GM21576 (cell line): ENCODE measurements at regions not wholly inside any gene's neighbourhood (a gene's known extent, or its start where the extent isn't known, plus 50 kb on each side); places are given as distances from the start of the nearest gene placed in this dataset.
"Not testable (repeated sequence)": the region's sequence is repeated elsewhere in the genome, so short reads cannot be mapped to it uniquely, and the experiment has no call there.

ENCODE experiments used
- ATAC-seq: cut with Tn5 transposase; IDR thresholded peaks from one replicate; pipeline ENCODE4 v1.9.1; 2021; ENCODE audit warnings: mild to moderate bottlenecking, moderate library complexity; ENCODE audit not compliant: unreplicated experiment

DNA sequence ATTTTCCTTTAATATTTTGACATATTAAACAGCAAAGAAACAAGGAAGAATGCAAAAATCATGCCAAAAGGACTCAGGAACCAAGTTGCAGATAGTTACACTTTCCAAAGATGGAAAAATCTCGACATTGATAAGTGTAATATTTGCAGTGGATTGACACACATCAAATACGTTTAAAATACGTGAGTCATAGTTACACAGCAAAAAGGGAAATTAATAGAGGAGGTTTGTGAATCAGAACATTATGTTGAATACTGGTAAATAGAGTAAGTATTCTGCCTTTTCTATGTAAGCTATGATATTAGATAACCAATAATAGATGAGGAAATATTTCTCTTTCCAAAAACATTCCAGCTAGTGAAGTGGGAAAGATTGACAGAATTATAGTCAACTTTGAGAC is 1761.3 kb upstream of the IGFBP7 start:
- no peak for ATAC-seq

DNA sequence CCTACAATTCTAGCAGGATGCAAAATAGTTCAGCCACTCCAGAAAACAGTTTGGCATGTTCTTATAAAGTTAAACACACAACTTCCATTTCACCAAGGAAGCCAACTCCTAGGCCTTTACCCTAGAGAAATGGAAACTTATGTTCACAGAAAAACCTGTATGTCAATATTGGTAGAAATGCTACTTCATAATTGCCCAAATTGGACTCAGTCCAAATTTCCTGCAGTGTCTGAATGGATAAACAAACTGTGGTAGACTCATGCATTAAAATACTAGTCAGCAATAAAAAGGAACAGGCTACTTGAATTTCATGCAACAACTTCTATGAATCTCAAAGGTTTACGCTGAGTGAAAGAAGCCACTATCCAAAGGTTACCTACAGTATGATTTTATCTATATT is 1738.8 kb upstream of the IGFBP7 start:
- no peak for ATAC-seq

DNA sequence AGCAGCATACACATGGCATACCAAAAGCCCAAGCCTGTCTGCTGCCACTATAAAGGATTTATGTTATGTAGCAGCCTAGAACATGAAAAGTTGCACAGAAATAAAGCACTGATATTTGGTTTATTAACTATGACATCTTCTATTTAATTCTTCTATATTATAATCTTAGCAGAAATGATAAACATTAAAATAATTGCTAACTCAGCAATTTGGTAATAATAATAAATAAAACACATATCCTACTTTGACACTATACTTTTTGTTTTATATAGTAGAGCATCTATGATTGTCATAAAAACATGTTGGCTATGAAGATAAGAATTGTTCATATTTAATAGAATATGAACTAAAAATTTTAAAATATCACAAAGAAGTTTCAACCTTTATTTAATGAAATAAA is 1733.3 kb upstream of the IGFBP7 start:
- no peak for ATAC-seq

DNA sequence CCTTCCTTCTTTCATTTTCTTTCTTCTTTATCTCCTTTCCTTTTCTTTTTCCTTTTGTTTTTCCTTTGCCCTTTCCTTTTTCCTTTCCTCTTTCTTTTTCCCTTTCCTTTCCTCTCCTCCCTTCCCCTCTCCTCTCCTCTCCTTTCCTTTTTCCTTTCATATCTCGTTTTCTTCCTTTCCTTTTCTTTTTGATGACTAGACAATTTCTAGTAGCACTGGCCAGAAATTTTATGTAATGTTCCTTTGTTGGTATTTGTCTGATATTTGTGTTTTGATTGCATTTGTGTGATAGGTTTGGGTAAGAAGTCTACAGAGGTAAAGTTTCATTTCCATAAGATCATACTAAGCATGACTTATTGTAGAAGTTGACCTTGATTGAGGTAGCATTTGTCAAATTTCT is 1722.9 kb upstream of the IGFBP7 start:
- ATAC-seq, result no peak

DNA sequence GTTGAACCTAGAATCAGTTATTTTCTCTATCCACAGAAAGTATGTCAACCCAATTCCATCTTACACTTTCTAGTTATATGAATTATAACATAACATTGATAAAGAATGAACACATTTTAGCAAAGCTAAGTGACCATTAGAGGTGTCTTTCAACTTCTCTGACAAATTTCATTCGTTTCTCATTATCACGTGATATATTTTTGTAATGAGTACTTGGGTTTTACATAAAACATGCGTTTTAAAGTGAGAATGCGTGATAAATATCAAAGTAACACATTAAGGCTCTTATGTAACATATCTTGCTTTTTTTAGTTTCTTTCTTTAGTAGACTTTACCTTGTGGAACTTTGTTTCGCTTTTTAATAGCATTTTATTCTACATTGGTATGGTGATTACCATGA is 1715.1 kb upstream of the IGFBP7 start:
- ATAC-seq, result no peak

DNA sequence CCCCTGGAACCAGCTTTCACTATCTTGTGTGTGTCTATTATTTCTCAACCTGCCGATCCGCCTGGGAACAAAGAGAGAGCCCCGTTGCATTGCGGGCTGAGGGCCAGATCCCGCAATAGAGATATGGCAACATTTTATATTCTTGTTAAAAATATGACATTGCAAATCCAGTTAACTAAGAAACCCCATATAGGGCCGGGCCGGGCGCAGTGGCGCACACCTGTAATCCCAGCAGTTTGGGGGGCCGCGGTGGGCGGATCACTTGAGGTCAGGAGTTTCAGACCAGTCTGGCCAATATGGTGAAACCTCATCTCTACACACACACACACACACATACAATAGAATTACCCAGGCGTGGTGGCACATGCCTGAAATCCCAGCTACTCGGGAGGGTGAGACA is 1708.4 kb upstream of the IGFBP7 start:
- ATAC-seq, result not testable (repeated sequence)

DNA sequence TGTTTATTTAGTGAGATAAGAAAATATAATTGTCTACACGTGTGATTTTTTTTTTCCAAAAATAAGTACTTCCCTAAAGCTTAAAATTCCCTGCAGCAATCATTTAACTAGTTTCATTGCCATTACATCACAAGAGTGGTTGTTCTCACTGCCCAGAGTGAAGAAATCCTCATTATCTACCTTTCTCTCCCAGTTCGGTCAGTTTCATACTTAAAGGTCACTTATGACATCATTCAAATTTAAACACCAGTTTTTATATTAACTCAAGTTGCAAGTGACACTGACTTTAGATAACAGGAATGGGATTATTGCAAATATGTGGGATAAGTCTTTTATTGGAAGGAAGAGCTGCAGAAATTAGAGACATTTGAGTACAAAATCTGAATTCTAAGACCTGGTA is 1699.8 kb upstream of the IGFBP7 start:
- ATAC-seq, result no peak

DNA sequence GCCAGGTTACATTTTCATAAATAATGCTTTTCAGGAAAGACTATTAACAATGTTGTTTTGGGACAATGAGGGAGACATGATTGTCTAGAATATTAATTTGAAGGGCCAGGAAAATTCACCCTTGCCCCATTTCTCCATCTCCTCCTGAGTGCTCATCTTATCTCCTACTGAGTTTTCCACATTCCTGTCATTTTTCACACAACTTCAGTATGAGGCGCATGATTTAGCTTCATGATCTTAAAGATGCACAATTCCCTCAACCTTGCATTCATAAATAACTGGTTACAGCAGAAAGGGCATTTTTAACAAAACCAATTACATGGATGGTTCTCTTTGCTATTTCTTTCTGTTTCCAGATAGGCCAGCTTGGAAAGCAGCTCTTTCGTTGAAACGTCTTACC is 1699.2 kb upstream of the IGFBP7 start:
- no peak for ATAC-seq

DNA sequence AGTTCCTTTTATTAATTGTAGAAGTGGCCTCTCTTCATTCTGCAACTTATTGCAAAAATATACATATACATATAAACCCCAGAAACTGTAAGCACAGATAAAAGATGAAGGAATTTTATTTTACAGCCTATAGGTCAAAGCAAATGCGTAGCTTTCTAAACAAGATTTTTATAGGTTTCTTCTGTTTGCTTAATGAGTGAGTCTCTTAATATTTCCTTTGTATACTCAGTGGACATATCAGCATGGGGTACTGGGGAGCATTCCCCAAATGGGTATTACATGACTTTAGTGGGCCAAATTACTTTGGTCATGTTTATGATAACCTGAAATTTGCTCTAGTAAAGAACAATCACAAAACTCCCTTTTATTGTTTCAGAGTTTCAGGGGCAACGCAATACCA is 1698.6 kb upstream of the IGFBP7 start:
- ATAC-seq, result no peak

DNA sequence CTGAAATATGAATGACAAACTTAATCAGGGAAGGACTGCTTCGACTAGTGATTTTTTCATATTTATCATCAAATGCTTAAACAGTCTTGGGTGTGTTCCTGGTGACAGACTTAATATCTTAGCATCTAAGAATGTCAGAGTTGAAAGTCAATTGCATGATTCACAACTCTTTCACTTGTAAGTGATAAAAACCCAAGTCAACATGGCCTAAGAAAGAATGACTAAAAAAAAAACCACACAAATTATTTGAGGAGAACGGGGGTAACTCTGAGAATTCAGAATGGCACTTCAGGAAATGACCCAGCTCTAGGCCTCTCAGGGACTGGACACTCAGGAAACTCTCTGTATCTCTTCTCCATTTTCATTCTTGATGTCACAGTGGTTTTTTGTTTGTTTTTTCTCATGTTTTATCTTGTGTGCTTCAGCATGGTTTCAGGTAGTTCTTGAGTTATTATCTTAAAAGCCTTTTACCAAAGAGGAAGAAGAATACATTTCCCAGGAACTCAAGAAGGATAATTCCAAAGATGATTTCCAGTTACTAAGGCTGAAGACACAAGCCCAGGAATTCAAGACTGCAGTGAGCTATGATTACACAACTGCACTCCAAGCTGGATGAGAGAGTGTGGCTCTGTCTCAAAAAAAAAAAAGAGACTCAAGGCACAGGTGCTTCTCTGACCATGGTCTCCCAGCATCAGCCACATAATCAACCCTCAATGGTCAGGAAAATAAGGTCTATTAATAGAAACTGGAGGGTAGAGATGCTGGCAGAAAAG is 1697.8 kb upstream of the IGFBP7 start:
- ATAC-seq, result no peak

DNA sequence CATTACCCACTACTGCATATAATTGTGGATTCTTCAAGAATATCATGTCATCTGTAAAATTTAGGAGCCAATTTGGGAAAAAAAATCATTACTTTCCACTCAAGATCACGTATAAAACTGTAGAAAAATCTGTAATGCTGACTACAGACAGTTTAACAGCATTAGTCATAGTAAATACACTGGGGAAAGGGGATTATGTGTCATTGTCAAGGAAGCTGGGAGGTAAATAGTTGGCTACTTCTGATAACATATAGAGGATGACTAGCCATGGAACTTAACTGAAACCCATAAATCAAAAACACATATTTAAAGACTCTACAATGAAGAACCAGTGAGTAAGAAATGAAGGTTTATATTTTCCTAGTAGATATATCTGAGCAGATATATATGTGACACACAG is 1666.4 kb upstream of the IGFBP7 start:
- ATAC-seq, result no peak

DNA sequence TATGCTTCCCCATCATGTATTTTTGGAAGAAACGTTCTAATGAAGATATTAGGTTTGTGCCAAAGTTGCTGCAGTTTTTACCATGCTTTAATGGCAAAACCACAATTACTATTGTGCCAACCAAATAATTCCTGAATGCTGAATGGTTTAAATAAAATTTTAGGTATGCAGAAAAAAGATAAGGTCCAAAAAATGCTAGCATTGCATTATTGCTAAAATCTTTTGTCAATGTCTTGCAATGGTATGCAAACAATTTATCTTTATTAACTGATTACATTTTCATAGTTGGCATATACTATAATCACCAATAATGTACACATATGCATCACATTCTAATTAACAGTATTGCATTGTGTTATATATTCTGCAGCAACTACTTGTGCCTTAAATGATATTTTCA is 1657.4 kb upstream of the IGFBP7 start:
- no peak for ATAC-seq

DNA sequence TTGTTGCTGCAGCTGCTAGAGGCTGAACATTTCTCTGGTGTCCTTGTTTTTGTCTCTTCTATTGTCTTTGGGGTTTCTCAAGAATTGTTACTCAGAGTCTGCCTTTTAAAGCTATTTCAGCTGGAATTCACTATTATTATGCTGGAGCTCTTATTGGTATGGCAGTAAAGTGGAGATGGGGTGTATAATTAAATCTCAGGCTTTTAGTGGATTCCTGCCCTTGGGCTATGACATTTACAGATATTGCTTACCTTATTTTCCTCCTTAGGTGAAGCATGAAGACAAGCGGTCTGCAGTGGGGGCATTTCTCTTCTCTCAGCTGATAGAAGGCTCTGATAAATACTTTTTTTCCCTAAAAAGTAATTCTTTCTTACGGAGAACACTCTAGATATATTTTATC is 1656.6 kb upstream of the IGFBP7 start:
- no peak for ATAC-seq

DNA sequence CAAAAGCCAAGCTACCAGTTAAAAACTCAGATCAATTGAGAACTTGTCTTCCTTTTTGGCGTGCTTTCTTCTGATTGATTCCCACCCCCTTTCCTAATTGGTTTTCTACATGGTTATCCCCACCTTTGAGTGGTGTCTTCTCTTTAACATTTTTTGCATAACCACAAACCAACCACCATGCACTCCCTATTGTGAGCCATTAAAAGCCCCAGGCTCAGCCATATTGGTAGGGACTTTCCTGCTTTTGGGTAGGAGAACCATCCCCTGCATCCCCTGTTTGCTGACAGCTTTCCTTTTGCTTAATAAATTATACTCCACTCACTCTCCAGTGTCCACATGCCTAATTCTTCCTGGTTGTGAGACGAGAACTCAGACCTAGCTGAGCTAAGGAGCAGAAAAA is 1651.4 kb upstream of the IGFBP7 start:
- no peak for ATAC-seq

DNA sequence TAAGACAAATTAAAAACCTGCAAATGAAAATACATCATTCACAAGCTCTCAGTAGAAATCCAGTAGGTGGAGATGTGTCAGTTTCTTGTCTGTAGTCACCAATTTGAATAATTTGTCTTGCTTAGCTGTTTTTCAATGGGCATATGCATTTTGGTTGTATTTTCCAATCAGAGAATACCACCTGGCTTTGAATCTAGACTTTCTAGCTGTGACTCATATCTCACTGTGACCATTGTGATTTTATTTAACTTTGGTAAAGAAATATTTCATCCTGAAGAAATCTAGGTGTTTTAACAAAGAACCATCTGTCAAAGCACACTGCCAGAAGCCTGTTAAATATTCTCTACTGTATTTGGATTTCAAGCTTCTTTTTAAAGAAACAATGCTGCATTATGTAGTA is 1650.6 kb upstream of the IGFBP7 start:
- ATAC-seq, result no peak

DNA sequence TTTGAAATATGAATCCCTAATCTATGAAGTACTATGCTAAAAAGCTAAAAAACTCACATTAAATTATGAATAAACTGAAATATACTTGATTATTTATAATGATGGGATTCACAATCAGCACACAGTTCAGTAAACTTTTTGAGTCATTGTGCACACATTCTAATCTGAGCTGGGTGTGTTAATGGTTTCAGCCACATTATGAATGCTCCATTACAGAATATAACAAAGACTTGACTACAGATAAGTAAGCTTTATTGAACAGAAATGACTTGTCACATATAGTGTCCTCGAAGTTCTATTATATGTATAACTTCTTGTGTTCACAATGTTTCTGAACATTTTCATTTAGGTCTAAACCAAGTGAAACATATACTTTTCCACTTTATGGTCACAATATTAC is 1649.9 kb upstream of the IGFBP7 start:
- no peak for ATAC-seq

DNA sequence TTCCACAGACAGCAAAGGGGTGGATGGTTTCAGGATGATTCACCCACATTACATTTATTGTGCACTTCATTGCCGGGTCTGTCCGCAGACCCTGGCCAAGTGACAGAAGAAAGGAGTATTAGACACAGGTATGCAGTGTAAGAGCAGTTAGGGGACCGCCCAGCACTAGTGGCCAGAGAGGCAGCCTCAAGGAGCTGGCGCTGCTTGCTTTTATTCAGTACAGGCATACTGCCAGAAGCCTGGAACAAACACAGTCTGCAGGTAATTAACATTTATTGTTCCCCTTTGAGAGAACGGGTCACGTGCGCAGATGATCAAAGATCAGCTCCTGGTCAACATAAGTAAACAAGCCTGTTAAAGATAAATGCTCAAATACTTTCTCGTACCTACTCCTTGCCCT is 1639.0 kb upstream of the IGFBP7 start:
- no peak for ATAC-seq

DNA sequence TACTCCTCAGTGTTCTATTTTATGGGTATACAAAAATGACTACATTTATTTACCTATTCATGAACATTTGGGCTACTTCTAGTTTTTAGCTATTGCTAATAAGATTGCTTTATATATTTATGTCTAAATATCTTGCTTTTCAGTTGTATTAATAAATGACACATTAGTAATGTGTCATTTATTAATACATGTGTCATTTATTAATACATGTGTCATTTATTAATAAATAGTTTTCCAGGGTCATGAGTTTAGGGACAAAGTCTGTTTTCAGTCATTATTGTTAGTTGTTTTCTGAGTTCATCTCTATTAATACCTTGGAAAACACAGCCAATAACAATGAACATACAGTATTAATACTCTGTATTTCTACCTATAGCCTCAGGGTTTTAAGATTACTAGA is 1630.7 kb upstream of the IGFBP7 start:
- no peak for ATAC-seq

DNA sequence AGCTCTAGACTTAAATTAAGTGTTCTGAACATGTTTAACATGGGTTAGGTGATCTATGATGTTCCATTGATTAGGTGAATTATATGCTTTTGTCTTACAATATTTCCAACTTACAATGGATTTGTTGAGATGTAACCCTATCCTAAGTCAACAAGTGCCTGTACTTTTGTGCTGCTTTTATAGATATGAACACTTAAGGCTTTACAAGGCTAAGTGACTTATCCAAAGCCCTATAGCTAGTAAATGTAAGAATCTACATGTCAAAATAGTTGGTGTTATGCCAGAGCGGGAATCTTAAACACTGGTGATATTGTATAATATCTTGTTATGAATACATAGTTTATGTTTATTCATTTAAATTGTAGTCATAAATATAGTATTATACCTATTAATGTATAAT is 1629.1 kb upstream of the IGFBP7 start:
- no peak for ATAC-seq

DNA sequence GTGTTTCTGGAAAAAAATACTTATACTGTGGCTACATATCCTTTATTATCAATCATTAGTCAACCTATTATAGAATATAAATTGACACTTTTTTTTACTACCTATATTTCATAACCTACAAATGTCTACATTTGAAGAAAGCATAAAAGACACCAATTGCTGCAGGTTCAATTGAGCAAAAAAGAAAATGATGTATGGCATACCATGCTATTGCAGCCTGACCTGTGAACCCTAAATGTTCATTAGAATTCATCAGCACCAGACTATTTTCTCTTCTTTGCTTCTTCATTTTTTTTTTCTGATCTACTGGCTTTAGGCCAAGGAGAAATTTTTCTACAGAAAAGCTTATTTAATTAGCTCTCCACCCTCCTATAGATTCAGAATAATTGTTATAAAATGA is 1628.2 kb upstream of the IGFBP7 start:
- ATAC-seq, result no peak

DNA sequence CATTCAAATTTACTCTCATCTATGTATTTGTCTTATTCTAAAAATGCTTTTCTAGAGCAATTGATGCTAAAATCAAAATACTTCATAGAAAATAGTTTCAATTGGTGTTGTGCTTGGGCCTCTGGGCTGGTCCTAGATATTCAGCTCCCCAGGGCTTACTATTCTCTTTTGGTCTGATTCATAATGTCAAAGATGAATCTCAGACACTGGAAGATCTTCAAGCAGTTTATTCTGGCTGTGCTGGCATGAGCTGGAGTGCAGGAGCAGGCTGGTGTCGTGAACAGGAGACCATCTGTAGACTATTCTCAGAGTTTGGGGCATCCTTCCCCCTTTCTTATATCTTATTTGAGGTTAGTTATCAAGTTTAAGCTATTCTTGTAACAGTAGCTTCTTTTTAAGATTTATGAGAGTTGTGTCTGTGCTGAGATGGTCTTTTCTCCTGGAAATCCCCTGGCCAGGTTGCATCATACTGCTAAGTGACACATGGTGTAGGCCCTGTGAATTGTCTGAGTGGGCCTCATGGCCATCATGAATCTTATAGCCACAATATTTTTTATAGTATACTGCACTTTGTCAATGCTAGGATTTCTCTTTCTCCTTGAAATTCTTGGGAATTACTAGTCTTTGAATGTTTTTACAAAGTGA is 1624.0 kb upstream of the IGFBP7 start:
- no peak for ATAC-seq

DNA sequence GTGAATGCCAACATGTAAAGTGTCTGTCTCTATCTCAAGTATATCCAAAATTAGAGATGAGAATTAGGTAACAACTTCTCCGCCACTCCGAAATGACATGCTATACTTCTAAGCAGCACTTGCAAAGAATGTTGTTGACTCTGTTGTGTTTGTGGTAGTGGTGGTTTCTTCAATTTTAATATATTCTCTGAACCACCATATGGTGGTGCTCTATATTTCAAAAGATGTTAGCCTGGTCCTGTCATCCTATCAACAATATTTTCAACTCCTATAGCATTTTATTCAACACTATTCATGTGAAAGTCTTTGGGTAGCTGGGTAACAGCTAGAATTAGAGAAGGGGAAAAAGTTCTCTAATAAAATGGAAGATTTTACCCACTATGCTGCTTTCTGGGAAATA is 1622.8 kb upstream of the IGFBP7 start:
- ATAC-seq, result no peak

DNA sequence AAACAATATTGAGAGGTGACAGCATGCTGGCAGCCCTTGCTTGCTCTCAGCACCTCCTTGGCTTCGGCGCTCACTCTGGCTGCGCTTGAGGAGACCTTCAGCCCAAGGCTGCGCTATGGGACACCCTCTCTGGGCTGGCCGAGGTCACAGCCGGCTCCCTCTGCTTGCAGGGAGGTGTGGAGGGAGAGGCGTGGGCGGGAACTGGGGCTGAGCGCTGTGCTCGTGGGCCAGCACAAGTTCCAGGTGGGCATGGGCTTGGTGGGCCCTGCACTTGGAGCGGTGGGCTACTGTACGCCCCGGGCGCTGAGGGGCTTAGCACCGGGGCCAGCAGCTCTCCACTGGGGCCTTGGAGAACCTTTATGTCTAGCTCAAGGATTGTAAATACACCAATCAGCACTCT is 1613.8 kb upstream of the IGFBP7 start:
- ATAC-seq, result no peak
